ENCODE measurements at regions not wholly inside any gene's neighbourhood (a gene's known extent, or its start where the extent isn't known, plus 50 kb on each side); places are given as distances from the start of the nearest gene placed in this dataset.

DNA sequence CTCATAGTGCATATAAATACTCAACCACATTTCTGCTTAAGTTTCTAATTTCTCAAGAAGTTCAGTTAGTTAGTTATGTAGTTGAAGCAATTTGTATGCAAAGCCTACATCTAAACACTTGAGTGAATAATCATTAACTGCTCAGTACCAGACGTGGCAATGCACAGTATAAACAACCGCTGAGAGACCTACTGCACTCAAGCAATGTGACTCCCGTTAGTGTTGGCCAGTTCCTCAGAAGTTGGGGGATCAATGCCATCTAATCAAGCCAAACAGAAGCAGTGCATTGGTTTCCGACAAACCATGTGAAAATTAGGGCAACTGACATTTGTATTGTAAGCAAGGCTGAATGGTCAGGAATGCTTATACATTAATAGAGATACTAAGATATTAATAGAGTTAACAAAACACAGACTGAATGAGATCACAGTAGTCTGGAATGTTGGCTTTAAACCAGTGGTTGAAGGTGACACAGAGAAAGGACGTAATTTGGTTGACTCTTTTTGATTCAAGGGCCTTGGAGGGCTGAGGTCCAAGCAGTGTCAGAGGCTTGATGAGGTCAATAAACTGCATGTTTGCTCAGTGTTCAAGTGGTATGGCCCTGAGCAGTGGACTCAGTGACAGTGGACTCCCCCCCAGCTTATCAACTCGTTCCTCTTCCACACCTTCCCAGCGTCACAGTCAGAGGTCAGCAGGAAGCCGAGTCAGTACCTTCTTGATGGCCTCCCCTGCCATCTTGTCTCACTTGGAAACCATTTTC is 255.5 kb downstream of the CTH start:
- TF ChIP-seq, protein P1, sequence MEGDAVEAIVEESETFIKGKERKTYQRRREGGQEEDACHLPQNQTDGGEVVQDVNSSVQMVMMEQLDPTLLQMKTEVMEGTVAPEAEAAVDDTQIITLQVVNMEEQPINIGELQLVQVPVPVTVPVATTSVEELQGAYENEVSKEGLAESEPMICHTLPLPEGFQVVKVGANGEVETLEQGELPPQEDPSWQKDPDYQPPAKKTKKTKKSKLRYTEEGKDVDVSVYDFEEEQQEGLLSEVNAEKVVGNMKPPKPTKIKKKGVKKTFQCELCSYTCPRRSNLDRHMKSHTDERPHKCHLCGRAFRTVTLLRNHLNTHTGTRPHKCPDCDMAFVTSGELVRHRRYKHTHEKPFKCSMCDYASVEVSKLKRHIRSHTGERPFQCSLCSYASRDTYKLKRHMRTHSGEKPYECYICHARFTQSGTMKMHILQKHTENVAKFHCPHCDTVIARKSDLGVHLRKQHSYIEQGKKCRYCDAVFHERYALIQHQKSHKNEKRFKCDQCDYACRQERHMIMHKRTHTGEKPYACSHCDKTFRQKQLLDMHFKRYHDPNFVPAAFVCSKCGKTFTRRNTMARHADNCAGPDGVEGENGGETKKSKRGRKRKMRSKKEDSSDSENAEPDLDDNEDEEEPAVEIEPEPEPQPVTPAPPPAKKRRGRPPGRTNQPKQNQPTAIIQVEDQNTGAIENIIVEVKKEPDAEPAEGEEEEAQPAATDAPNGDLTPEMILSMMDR (IDR thresholded peaks at IDR 0.05 in 2 of 3, conservative IDR thresholded peaks at IDR 0.05 in 1 of 3; ENCODE audit: control insufficient read depth in 2 of 3, extremely low read depth in 1 of 3, insufficient read depth in 1 of 3, low read depth in 3 of 3, low read length in 3 of 3) = no peak
- TF ChIP-seq, protein P2, sequence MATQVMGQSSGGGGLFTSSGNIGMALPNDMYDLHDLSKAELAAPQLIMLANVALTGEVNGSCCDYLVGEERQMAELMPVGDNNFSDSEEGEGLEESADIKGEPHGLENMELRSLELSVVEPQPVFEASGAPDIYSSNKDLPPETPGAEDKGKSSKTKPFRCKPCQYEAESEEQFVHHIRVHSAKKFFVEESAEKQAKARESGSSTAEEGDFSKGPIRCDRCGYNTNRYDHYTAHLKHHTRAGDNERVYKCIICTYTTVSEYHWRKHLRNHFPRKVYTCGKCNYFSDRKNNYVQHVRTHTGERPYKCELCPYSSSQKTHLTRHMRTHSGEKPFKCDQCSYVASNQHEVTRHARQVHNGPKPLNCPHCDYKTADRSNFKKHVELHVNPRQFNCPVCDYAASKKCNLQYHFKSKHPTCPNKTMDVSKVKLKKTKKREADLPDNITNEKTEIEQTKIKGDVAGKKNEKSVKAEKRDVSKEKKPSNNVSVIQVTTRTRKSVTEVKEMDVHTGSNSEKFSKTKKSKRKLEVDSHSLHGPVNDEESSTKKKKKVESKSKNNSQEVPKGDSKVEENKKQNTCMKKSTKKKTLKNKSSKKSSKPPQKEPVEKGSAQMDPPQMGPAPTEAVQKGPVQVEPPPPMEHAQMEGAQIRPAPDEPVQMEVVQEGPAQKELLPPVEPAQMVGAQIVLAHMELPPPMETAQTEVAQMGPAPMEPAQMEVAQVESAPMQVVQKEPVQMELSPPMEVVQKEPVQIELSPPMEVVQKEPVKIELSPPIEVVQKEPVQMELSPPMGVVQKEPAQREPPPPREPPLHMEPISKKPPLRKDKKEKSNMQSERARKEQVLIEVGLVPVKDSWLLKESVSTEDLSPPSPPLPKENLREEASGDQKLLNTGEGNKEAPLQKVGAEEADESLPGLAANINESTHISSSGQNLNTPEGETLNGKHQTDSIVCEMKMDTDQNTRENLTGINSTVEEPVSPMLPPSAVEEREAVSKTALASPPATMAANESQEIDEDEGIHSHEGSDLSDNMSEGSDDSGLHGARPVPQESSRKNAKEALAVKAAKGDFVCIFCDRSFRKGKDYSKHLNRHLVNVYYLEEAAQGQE (IDR thresholded peaks at IDR 0.05; ENCODE audit: low read depth, low read length) = no peak
- TF ChIP-seq EGR1 (IDR thresholded peaks at IDR 0.05; ENCODE audit: borderline replicate concordance in 1 of 2, low read depth in 2 of 2, low read length in 2 of 2) = no peak
- no peak for TF ChIP-seq FOXK2 (IDR thresholded peaks at IDR 0.05)
- TF ChIP-seq SP1 (IDR thresholded peaks at IDR 0.05; ENCODE audit: low read depth, low read length) = no peak
- TF ChIP-seq SMAD1 (IDR thresholded peaks at IDR 0.05; ENCODE audit: low read depth, partially characterized antibody) = no peak
- no peak for TF ChIP-seq SREBF2 (IDR thresholded peaks at IDR 0.05; ENCODE audit: low read length)
- TF ChIP-seq, protein P3, sequence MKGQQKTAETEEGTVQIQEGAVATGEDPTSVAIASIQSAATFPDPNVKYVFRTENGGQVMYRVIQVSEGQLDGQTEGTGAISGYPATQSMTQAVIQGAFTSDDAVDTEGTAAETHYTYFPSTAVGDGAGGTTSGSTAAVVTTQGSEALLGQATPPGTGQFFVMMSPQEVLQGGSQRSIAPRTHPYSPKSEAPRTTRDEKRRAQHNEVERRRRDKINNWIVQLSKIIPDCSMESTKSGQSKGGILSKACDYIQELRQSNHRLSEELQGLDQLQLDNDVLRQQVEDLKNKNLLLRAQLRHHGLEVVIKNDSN (IDR thresholded peaks at IDR 0.05; ENCODE audit: borderline replicate concordance, extremely low read length, insufficient read depth, low read depth, low read length) = no peak

Data from GM12878 (cell line).